ENCODE measurements at regions not wholly inside any gene's neighbourhood (a gene's known extent, or its start where the extent isn't known, plus 50 kb on each side); places are given as distances from the start of the nearest gene placed in this dataset.

DNA sequence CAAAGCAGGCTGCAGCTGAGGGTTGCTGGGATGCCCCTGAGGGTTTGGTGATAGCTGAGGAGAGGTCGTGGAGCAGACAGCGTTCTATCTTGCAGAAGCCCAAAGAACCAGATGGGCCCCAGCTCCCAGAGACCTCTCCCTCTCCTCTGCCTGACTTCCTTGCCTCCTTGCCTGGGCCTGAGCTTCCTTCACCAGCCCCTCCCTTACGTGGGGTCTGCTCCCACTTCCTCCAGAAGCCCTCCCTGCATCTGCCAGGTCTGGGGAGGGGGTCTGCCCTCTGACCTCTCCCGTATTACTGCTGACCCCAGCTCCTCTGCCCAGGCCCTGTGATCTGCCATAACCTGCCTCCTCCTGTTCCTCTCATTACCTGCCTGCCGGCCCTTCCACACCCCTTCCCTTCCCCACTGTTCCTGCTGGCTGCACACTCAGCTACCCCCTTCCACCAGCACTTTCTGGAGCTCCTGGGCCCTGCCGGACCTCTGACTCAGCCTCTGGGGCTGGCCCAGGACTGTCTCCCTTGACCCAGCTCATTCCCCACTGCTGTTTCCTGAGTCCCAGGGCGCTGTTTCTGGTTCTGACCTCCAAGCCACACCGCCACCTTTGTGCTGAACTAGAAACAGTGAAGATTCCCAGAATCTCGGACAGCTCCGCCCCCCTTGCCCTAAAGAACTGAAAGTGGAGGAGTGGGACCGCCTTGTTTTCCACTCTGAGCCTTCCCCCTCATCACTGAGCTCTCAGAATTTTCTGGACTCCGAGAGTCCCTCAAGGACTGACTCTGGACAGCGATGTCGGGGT is 237.7 kb upstream of the C1orf174 start:
- TF ChIP-seq, protein P1, sequence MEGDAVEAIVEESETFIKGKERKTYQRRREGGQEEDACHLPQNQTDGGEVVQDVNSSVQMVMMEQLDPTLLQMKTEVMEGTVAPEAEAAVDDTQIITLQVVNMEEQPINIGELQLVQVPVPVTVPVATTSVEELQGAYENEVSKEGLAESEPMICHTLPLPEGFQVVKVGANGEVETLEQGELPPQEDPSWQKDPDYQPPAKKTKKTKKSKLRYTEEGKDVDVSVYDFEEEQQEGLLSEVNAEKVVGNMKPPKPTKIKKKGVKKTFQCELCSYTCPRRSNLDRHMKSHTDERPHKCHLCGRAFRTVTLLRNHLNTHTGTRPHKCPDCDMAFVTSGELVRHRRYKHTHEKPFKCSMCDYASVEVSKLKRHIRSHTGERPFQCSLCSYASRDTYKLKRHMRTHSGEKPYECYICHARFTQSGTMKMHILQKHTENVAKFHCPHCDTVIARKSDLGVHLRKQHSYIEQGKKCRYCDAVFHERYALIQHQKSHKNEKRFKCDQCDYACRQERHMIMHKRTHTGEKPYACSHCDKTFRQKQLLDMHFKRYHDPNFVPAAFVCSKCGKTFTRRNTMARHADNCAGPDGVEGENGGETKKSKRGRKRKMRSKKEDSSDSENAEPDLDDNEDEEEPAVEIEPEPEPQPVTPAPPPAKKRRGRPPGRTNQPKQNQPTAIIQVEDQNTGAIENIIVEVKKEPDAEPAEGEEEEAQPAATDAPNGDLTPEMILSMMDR (IDR thresholded peaks at IDR 0.05): no peak
- TF ChIP-seq POLR2A (IDR thresholded peaks at IDR 0.05): no peak
- no peak for TF ChIP-seq EP300 (IDR thresholded peaks at IDR 0.05)

Data from tibial nerve (tissue), 4 donors.